NCI-H69 (cell line): ENCODE measurements at regions not wholly inside any gene's neighbourhood (a gene's known extent, or its start where the extent isn't known, plus 50 kb on each side); places are given as distances from the start of the nearest gene placed in this dataset.

Experiments
- DNase-seq: peaks from one replicate; lab custom pipeline; 2025; lab: John Stamatoyannopoulos, UW

DNA sequence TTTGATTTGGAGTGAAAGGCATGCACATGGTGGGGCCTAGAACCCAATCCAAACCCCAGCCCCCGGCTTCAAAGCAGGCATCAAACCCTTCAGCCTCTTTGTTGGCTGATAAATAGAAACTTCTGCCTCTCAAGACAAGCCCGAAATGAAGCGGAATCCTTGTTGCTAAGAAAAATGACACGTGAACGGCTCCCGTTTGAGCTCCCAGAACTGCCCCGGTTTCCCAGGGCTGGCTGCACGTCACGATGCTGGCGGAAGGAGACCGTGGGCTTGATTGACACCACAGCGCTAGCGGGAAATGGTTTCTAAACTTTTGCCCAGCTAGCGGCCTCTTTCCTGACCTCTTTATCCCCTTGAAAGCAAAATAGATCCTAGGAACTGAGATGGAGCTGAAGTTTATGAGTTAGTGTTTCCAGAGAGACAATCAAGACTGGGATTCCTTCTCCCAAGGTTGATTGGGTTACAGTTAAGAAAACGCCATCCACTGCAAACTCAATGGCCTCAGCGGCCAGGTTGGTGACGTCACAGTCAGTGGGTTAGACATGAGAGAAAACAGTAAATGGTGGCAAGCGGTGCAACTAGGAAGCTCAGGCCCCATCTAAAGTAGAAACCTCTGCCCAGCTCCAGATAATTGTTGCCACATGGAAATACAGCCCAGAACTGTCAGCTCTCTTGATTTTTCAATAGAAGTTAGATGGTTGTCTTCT, 117.0 kb downstream of the ANKRD60 start:
- no peak for DNase-seq

- DNase-seq: no peak
Observed at GRCh38 chr20:58109918-58110635, 118.4 kb downstream of the ANKRD60 start.

GRCh38 chr20:58109126-58109880, 119.2 kb downstream of the ANKRD60 start:
- DNase-seq: no peak

GRCh38 chr20:58107533-58107932, 120.9 kb downstream of the ANKRD60 start:
- DNase-seq: no peak

- no peak for DNase-seq
Observed at GRCh38 chr20:58106143-58106750, 122.2 kb downstream of the ANKRD60 start.

- DNase-seq: no peak
Observed at GRCh38 chr20:58103961-58104360, 124.5 kb downstream of the ANKRD60 start.

- no peak for DNase-seq
Observed at GRCh38 chr20:58103517-58103904, 124.9 kb downstream of the ANKRD60 start.

DNA sequence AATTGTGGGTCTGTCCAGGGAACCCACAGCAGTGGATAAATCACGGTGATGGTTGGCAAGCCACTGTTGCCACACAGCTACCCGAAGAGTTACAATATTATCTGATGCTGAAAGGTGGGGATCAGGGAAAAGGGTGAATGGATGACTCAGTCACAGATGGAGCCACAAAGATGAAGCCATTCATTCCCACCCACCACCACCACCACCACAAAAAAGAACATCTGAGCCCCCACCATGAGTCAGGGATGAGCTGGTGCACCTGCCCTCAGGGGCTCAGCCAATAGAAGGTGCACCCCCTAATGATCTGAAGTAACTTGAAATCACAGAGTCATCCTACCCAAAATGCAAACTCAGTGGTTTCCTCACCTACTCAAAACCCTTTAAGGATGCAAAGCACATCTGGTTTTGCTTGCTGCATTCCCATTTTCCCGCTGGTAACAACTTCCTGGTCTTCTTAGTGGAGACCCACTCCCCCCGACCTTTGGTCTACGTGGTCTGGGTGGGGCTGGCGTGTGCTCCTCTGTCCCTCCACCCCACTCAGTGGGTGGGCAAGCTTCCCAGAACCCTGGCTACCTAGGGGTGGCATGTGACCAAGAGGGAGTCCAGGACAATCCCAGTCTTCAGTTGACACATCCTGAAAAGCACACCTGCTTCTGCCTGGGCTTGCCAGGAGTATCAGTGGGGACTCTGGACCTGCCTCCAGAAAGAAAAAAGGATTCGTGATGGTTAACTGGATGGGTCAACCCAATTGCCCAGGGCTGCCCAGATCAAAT, 125.5 kb downstream of the ANKRD60 start:
- no peak for DNase-seq

DNA sequence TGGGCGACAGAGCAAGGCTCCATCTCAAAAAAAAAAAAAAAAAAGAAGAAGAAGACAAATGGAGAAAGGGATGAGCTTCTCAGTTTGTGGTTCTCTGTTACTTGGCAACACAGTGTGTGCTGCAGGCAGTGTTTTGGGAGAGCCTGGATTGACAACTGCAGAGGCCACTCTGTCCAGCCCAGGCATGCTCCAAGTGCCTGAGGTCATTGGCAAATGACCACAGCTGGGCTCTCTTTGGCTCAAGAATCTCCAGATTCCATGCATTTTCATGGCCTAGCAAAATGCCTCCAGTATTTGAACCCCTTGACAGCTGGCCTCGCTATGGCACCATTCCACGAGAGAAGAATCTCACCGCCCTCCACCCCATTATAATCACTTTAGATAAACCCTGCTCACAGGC, 126.2 kb downstream of the ANKRD60 start:
- DNase-seq: no peak

DNA sequence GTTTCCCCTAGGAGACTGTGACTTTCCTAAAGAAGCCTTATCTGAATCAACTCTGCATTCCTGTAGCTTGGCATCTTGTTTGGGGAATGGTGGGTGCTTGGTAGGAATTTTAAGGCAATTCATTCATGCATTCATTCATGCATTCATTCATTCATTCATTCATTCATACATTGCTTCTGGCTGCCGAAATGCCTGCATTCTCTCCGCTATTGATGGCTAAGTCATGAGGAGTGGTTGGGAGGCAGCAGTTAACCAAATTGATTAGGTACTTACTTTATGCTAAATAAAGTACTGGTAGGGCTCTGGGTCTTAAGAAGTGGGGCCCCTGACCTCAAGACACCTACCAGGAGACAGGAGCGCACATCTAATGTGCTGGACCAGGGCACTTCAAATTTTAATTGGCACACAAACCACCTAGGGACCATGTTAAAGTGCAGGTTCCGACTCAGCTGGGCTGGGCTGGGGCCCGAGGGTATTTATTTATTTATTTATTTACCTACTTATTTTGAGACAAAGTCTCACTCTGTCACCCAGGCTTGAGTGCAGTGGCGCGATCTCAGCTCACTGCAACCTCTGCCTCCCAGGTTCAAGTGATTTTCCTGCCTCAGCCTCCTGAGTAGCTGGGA, 127.6 kb downstream of the ANKRD60 start:
- DNase-seq: no peak

DNA sequence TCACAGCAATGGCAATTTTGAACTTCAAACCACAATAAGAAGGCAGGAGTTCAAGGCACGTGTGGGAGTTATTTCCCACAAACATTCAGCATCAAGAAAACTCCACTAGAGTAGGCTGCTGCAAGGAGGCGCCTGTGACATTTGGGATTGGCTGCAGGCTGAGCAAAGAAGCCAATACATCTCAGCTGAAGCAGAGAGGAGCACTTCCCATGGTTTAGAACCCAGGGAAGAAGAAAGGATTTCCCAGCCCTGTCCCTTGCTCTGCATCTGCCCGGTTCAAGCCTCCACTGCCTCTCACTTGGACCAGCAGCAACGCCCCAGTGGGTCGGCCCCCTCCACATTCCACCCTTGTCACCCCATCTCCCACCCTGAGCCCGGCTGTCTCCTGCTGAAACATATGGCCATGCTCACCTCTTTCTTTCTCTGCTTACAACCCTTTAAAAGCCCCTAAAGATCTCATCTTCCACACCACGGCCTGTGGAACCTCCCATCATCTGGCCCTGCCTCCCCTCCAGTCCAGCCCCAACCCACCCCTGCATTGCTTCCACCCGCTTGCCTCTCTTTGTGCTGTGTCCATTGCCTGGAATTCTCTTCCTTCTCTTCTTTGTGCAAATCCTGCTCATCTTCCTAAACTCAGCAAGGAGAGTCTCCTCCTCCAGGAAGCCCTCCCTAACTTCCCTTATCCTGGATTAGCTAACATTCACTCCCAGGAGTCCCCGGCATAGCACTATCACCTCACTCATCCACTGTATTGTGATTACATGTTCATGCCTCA, 128.3 kb downstream of the ANKRD60 start:
- no peak for DNase-seq

DNA sequence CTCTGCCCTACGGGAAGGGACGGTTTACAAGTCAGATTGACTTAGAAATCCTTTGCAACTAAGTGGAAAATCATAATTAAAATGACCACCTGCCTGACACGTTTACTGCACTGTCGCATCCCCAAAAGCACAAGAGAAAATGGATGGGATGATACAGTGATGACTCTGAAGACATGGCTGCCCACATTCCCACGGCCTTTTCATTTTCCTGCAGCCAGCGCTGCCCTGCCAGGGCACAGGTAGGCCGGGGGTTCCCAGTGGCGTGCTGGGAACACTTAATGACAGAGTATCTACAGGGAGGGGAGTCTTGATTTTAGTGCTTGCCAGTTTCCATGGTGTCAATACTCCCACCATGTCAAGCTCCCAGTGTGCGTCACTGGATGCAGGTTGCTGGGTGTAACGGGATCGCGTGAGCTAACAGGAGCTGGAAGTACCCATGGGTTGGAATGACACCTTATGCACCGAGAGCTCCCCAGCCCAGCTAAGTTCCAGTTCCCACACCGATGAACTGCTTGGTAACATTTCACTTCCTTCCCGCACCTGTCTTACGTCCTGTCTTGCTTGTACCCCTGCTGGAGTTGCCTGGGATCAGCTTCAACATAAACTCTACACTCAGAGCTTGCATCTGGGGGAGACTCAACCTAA, 129.0 kb downstream of the ANKRD60 start:
- DNase-seq: no peak

DNA sequence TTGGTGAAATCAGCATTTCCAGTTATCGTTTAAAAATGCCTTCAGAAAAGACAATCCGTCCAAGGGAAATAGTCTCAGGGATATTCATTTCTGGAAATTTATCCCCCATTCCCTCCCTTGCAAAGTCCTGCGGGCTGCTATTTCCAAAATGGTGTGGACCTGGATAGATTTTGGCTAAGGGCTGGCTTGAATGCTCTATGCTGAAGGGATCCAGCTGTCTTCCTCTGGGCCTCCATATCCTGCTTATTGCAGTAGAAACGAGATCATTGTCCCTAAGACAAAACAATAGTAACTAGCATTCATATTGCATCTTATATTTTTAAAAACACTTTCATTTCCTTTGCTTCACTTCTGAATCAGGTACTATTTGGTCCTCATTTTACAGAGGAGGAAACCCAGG, 129.9 kb downstream of the ANKRD60 start:
- no peak for DNase-seq

- no peak for DNase-seq
Observed at GRCh38 chr20:58097943-58098342, 130.5 kb downstream of the ANKRD60 start.

- DNase-seq: no peak
Observed at GRCh38 chr20:58097429-58097828, 131.0 kb downstream of the ANKRD60 start.

DNA sequence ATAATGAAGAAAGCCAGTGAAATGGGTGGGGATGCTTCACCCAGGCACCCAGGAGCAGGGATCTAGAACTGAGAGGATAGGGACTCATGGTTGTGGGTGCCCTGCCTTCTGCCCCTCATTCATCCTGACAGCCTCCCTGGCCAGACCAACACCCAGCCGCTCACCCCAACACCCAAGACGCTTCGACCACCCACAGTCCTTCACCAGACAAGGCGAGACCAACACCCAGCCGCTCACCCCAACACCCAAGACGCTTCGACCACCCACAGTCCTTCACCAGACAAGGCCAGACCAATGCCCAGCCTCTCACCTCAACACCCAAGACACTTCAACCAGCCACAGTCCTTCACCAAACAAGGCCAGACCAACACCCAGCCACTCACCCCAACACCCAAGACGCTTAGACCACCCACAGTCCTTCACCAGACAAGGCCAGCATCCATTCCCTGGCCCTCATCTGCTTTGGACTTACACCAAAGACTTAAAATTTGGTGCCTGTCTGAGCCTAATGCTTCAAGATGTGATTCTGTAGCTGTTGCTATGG, 131.5 kb downstream of the ANKRD60 start:
- no peak for DNase-seq

GRCh38 chr20:58094698-58095097, 133.8 kb downstream of the ANKRD60 start:
- DNase-seq: no peak

GRCh38 chr20:58094160-58094559, 134.3 kb downstream of the ANKRD60 start:
- DNase-seq: no peak

GRCh38 chr20:58092871-58093270, 135.6 kb downstream of the ANKRD60 start:
- DNase-seq: no peak

- no peak for DNase-seq
Observed at GRCh38 chr20:58092353-58092752, 136.1 kb downstream of the ANKRD60 start.
